Hippocampal formation (tissue), 2 donors: ENCODE measurements at regions not wholly inside any gene's neighbourhood (a gene's known extent, or its start where the extent isn't known, plus 50 kb on each side); places are given as distances from the start of the nearest gene placed in this dataset.
"Not testable (repeated sequence)": the region's sequence is repeated elsewhere in the genome, so short reads cannot be mapped to it uniquely, and the experiment has no call there.

Source experiments
- DNase-seq, 2 donors: peaks; one replicate each; lab custom pipeline; 2025; lab: John Stamatoyannopoulos, UW

DNA sequence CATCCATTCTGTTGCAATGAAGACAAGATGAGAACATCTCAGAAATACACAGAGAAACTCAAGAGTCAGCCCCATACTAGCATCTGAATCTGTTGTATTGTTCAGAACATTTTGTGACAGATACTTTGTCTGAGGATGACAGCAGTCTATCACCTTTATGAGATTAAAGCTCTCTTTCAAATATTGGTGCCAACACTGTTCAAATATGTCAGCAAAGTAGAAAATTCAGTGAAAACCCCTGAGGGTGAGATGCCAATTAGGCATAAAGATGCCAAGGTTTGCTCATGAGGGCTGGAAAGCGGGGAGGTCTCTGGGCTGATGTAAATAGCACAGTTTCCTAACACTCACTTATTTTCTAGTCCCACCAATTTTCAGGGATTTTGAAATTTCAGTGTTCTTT is 1054.2 kb upstream of the CRIM1 start:
- no peak for DNase-seq

GRCh38 chr2:35298493-35298892 is 1057.1 kb upstream of the CRIM1 start:
- no peak for DNase-seq

- no peak for DNase-seq
Observed at GRCh38 chr2:35297403-35297802, 1058.2 kb upstream of the CRIM1 start.

- no peak for DNase-seq
Observed at GRCh38 chr2:35294636-35295263, 1060.8 kb upstream of the CRIM1 start.

GRCh38 chr2:35293261-35293660 is 1062.3 kb upstream of the CRIM1 start:
- no peak for DNase-seq

GRCh38 chr2:35292199-35292598 is 1063.4 kb upstream of the CRIM1 start:
- no peak for DNase-seq

DNA sequence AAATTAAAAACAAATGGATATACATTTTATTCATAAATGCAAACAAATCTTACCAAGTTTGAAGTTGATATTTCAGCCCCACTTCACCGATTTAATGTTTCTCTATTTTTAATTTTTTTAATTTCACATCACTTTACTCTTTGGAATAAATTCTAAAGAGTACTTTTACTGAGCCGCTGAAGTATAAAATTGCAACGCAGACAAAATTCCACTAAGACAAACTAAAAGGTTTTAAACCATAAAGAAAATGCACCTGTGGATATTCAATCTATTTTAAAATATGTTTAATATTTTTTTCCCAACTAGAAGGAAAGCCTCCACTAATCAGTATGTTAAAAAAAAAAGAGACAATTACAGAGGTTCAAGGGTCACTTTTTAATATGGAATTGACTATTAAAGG is 1073.9 kb upstream of the CRIM1 start:
- DNase-seq: no peak

- no peak for DNase-seq
Observed at GRCh38 chr2:35255826-35256225, 1099.8 kb upstream of the CRIM1 start.

DNA sequence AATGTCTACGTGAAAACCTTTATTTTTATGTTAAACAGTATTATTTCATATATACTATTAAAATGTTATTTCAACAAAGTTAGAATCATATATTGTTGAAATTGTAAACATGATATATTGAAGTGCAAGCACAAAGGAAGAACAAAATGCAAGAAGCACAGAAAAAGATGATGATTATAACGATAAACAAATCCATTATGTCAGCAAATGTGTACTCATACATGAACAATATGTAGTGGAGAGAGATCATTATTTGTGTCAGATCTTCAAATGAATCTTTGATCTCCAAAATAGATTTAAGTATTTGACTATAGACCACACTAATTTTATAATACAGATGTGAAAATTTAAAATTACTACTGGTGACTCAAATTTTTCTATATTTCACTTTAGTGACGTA is 1104.4 kb upstream of the CRIM1 start:
- no peak for DNase-seq

DNA sequence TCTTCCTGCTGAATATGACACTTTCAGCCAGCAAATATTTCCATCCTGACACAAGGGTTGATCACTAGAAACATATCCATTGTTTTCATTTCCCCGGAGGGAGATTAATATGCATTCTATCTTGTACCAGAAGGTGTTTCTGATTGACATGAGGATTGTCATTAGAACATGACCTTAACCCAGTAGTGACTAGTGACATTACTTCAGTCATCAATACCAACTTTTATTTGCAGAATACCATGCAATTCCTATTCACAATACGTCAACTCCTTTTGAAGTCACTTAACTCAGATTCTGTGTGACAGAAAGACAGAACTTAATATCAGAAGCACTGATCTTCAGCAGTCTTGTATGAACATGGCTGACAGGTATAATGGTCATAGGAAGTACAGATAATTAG is 1108.9 kb upstream of the CRIM1 start:
- no peak for DNase-seq

GRCh38 chr2:35228584-35228983 is 1127.0 kb upstream of the CRIM1 start:
- no peak for DNase-seq

DNA sequence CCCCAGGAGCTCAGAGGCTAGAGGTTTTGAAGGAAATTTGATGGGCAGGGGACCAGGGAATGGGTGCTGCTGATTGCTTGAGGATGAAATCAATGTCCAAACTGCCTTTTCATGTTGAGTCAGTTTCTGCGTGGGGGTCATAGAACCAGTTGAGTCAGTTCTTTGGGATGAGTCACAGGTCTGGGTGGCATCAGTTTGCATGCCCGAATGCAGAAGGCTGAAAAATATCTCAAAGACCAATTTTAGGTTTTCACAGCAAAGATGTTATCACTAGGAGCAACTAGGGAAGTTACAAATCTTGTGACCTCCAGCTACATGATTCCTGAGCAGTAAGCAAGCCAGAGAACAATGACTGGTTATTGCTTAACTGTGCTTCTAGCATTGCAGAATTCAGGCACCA is 1135.1 kb upstream of the CRIM1 start:
- DNase-seq: no peak

DNA sequence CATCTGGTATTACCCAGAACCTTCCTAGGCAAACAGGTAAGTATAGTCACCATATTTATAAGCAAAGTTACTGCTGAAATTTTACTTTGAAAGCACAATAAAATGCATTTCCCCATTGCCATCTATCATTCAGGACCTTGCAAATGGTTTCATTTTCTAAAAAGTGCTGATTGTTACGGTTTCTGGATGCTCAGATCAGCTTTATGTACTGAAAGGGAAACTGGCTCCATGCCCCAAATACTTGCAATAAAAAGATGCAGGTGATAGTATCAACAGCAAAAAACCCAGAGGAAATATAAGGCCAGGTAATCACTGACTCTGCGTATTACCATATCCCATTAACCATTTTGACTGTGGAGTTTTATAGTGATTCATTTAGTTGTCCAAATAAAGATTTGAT is 1150.7 kb upstream of the CRIM1 start:
- no peak for DNase-seq

DNA sequence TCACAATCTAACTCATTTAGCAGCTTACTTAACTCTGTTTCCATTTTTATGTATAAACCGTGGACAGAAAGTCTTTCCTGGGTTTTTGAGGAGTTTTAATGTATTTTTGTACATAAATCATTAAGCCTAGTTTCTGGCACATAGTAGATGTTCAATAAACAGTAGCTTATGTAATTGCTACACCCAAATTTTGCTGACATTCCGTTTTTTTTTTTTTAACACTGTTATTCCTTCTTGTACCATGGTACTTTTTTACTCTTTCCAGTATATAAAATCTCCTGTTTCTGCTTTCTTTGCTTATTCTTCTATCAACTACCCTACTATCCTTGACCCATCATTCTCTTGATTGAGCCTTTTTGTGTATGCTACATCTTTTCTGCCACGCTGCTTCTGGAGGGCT is 1151.3 kb upstream of the CRIM1 start:
- DNase-seq: no peak

- DNase-seq: no peak
Observed at GRCh38 chr2:35199298-35199697, 1156.3 kb upstream of the CRIM1 start.

- no peak for DNase-seq
Observed at GRCh38 chr2:35185861-35186412, 1169.6 kb upstream of the CRIM1 start.

DNA sequence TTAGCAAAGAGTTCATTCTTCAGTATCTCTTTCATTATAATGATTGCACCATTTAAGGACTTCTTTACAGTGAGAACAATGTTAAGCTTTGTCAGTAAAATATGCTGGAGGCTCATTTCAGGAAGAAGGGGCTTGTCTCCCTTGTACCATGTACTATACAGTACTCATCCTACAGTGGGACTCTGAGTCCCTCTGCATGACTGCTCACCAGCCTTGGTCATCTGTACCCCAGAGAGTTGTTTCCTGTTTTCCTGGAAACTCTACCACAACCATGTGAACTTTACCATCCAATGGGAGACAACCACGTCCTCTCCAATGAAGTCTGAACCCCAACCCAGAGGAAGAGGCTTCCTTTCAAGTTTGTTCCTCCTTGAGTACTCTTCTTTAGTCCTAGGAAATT is 1171.1 kb upstream of the CRIM1 start:
- no peak for DNase-seq

GRCh38 chr2:35176726-35177125 is 1178.9 kb upstream of the CRIM1 start:
- not testable (repeated sequence) for DNase-seq

DNA sequence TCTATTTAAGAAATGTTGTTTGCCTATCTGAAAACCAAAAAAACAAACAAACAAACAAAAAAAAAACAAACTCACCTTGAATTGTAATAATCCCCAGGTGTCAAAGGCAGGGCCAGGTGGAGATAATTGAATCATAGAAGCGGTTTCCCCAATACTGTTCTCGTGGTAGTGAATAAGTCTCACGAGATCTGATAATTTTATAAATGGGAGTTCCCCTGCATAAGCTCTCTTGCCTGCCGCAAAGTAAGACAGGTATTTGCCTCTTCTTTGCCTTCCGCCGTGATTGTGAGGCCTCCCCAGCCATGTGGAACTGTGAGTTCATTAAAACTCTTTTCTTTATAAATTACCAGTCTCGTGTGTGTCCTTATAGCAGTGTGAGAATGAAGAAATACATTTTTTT is 1180.7 kb upstream of the CRIM1 start:
- DNase-seq: no peak

- no peak for DNase-seq
Observed at GRCh38 chr2:35172687-35173086, 1182.9 kb upstream of the CRIM1 start.

DNA sequence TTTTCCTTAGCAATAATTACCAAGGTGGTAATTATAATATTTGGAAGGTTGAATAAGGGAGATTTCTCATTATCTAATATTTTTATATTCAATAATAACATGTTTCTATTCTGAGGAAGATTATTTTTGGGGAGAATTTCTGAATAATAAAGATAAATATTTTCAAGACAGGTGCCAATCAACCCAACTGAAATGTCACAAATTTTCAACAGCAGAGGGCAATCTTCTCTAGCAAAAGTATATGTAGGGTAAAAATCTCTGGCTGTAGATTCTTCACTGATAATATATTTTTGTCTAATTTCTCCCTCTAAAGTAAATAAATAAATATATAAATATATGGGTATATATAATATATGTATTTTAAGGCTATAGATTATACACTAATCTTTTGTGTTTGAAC is 1187.2 kb upstream of the CRIM1 start:
- no peak for DNase-seq

- no peak for DNase-seq
Observed at GRCh38 chr2:35163948-35164347, 1191.6 kb upstream of the CRIM1 start.

DNA sequence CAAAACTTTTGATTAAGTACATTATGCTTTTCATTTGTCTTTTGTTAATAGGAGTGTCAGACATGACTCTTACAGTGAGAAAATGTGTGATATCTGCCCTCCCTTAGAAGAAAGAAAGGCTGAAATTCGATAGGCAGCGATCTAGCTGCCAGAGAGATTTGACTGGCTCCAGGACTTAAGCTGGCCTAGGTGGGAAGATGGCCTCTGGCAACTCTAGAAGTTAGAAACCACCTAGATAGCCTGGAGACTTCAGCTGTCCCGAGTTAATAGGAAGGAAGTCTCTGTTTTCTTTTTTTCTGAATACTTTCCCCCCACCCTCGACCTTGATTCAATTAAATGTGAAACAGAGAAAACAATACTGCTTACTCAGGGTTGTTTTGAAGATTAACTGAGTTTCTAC is 1194.7 kb upstream of the CRIM1 start:
- DNase-seq: no peak

GRCh38 chr2:35125871-35126270 is 1229.7 kb upstream of the CRIM1 start:
- no peak for DNase-seq
